22Rv1 (cell line): ENCODE measurements at regions not wholly inside any gene's neighbourhood (a gene's known extent, or its start where the extent isn't known, plus 50 kb on each side); places are given as distances from the start of the nearest gene placed in this dataset.

Experiments used
- ZFX ChIP-seq: fragments of 450-650 bp; IDR thresholded peaks from 2 replicates; pipeline ENCODE4 v1.6.1; 2017; ENCODE audit warnings: antibody characterized with exemption, borderline replicate concordance
- TF ChIP-seq, protein P1 (sequence below): fragments of 450-650 bp; IDR thresholded peaks from 2 replicates; pipeline ENCODE4 v1.5.1; 2017; ENCODE audit warnings: mild to moderate bottlenecking

DNA sequence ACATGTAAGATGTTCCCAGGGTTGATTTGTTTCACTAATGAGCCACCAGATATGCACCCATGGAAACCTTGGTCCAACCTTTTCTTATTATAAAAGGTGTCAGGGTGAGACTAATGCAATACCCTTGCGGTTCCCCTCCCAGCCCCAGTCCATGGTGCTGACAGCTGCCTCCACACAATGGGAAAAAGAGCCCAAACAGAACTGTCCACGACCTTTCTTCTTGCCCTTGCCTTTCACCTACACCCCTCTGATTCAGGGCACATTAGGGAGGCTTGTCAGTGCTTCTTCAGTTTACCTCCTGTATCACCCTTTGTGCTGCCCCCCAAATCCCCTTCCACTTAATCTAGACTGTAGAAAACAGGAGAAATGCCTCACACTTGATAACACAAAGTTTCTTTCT, 352.7 kb upstream of the CDH4 start:
- TF ChIP-seq, protein P1, sequence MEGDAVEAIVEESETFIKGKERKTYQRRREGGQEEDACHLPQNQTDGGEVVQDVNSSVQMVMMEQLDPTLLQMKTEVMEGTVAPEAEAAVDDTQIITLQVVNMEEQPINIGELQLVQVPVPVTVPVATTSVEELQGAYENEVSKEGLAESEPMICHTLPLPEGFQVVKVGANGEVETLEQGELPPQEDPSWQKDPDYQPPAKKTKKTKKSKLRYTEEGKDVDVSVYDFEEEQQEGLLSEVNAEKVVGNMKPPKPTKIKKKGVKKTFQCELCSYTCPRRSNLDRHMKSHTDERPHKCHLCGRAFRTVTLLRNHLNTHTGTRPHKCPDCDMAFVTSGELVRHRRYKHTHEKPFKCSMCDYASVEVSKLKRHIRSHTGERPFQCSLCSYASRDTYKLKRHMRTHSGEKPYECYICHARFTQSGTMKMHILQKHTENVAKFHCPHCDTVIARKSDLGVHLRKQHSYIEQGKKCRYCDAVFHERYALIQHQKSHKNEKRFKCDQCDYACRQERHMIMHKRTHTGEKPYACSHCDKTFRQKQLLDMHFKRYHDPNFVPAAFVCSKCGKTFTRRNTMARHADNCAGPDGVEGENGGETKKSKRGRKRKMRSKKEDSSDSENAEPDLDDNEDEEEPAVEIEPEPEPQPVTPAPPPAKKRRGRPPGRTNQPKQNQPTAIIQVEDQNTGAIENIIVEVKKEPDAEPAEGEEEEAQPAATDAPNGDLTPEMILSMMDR, result no peak
- TF ChIP-seq ZFX, result no peak
